Mesodermal cell (in vitro differentiated cells): ENCODE measurements at regions not wholly inside any gene's neighbourhood (a gene's known extent, or its start where the extent isn't known, plus 50 kb on each side); places are given as distances from the start of the nearest gene placed in this dataset.

Experiments
- H3K27ac ChIP-seq: 2 replicates; pipeline ENCODE4 v1.7.0; 2013; ENCODE audit warnings: mild to moderate bottlenecking, low read depth, low read length, moderate library complexity; ENCODE audit not compliant: severe bottlenecking
- H3K36me3 ChIP-seq: 2 replicates; pipeline ENCODE4 v1.7.1; 2013; ENCODE audit warnings: mild to moderate bottlenecking, low read length, moderate library complexity; ENCODE audit not compliant: control insufficient read depth, insufficient read depth
- H3K4me1 ChIP-seq: one replicate; pipeline ENCODE4 v1.7.1; 2013; ENCODE audit warnings: mild to moderate bottlenecking, low read length; ENCODE audit not compliant: insufficient read depth, control insufficient read depth, poor library complexity, severe bottlenecking
- H3K4me3 ChIP-seq: 2 replicates; pipeline ENCODE4 v1.7.0; 2013; ENCODE audit warnings: low read length, control low read depth, mild to moderate bottlenecking; ENCODE audit not compliant: insufficient read depth, poor library complexity, severe bottlenecking; ENCODE audit errors: extremely low read depth
- H3K9me3 ChIP-seq: 2 replicates; pipeline ENCODE4 v1.7.1; 2013; ENCODE audit warnings: mild to moderate bottlenecking, low read length, moderate library complexity; ENCODE audit not compliant: control insufficient read depth
- whole genome bisulfite sequencing, 2 experiments: methylation state at CpG; one replicate each; pipeline ENCODE4 v1.1.5; 2013; ENCODE audit warnings: missing lambda C conversion rate in 2 of 2; ENCODE audit not compliant: insufficient coverage in 2 of 2; 5-methylcytosine and 5-hydroxymethylcytosine counted together

- H3K4me3 ChIP-seq: no peak overlapping the region
- peaks cover 8% of the 10 kb centered on the region for H3K4me1 ChIP-seq
- H3K36me3 ChIP-seq: no peaks in the 10 kb centered on the region
- 94 to 97% methylated on average over 5 of the region's 6 CpGs for WGBS, 2 experiments
- H3K9me3 ChIP-seq: no peaks in the 10 kb centered on the region
- no peak overlapping the region for H3K27ac ChIP-seq
These were observed 168.6 kb downstream of the TMTC3 start for GRCh38 chr12:88310666-88311065.

- H3K4me1 ChIP-seq: peaks cover 8% of the 10 kb centered on the region
- no peak overlapping the region for H3K4me3 ChIP-seq
- no peak overlapping the region for H3K27ac ChIP-seq
- H3K36me3 ChIP-seq: no peaks in the 10 kb centered on the region
- H3K9me3 ChIP-seq: no peaks in the 10 kb centered on the region
- no CpG with 5 or more reads among the region's 1 CpG for WGBS, 2 experiments
These were observed 171.4 kb downstream of the TMTC3 start for GRCh38 chr12:88313554-88313953.

GRCh38 chr12:88314706-88315105 lies 172.6 kb downstream of the TMTC3 start:
- Histone ChIP-seq H3K4me3 (no peak overlapping the region), H3K36me3 (no peaks in the 10 kb centered on the region), H3K27ac (no peak overlapping the region), H3K4me1 (peaks cover 6% of the 10 kb centered on the region), H3K9me3 (no peaks in the 10 kb centered on the region)
- WGBS, 2 experiments: 93 to 97% methylated on average over 3 of the region's 4 CpGs

GRCh38 chr12:88318726-88319125 lies 176.6 kb downstream of the TMTC3 start:
- H3K36me3 ChIP-seq: no peaks in the 10 kb centered on the region
- no peaks in the 10 kb centered on the region for H3K4me1 ChIP-seq
- H3K4me3 ChIP-seq: no peak overlapping the region
- H3K9me3 ChIP-seq: no peaks in the 10 kb centered on the region
- 82 to 100% methylated on average over 1 to 2 of the region's 2 CpGs for WGBS, 2 experiments
- H3K27ac ChIP-seq: no peak overlapping the region

GRCh38 chr12:88325076-88325815 lies 183.1 kb downstream of the TMTC3 start:
- Histone ChIP-seq H3K4me1 (peaks cover 9% of the 10 kb centered on the region), H3K36me3 (no peaks in the 10 kb centered on the region), H3K4me3 (no peak overlapping the region), H3K27ac (peak overlapping the region; percentile 80), H3K9me3 (no peaks in the 10 kb centered on the region)
- no CpG with 5 or more reads among the region's 1 CpG for WGBS, 2 experiments

- no peak overlapping the region for H3K4me3 ChIP-seq
- H3K9me3 ChIP-seq: no peaks in the 10 kb centered on the region
- H3K36me3 ChIP-seq: no peaks in the 10 kb centered on the region
- peak overlapping the region; percentile 80 for H3K27ac ChIP-seq
- WGBS, 2 experiments: 92 to 100% methylated on average over 2 to 3 of the region's 4 CpGs
- H3K4me1 ChIP-seq: peaks cover 9% of the 10 kb centered on the region
These were observed 183.7 kb downstream of the TMTC3 start for GRCh38 chr12:88325816-88326189.

GRCh38 chr12:88327276-88327675 lies 185.2 kb downstream of the TMTC3 start:
- no CpG with 5 or more reads among the region's 1 CpG for WGBS, 2 experiments
- Histone ChIP-seq H3K4me1 (peaks cover 9% of the 10 kb centered on the region), H3K9me3 (no peaks in the 10 kb centered on the region), H3K4me3 (no peak overlapping the region), H3K36me3 (no peaks in the 10 kb centered on the region), H3K27ac (no peak overlapping the region)

- 83% methylated on average over 1 of the region's 3 CpGs; no CpG with 5 or more reads in 1 of the 2 experiments for WGBS, 2 experiments
- Histone ChIP-seq H3K4me1 (peaks cover 9% of the 10 kb centered on the region), H3K9me3 (no peaks in the 10 kb centered on the region), H3K27ac (no peak overlapping the region), H3K36me3 (no peaks in the 10 kb centered on the region), H3K4me3 (no peak overlapping the region)
These were observed 186.0 kb downstream of the TMTC3 start for GRCh38 chr12:88328090-88328489.

- peaks cover 7% of the 10 kb centered on the region for H3K4me1 ChIP-seq
- no peak overlapping the region for H3K27ac ChIP-seq
- no peak overlapping the region for H3K4me3 ChIP-seq
- H3K9me3 ChIP-seq: no peaks in the 10 kb centered on the region
- no peaks in the 10 kb centered on the region for H3K36me3 ChIP-seq
These were observed 187.7 kb downstream of the TMTC3 start for GRCh38 chr12:88329833-88330232.

GRCh38 chr12:88334271-88334670 lies 192.2 kb downstream of the TMTC3 start:
- Histone ChIP-seq H3K36me3 (no peaks in the 10 kb centered on the region), H3K4me1 (no peaks in the 10 kb centered on the region), H3K27ac (no peak overlapping the region), H3K4me3 (no peak overlapping the region), H3K9me3 (no peaks in the 10 kb centered on the region)
- WGBS, 2 experiments: 72 to 87% methylated on average over 2 to 3 of the region's 3 CpGs

GRCh38 chr12:88336076-88336739 lies 194.1 kb downstream of the TMTC3 start:
- Histone ChIP-seq H3K27ac (no peak overlapping the region), H3K9me3 (no peaks in the 10 kb centered on the region), H3K36me3 (no peaks in the 10 kb centered on the region), H3K4me1 (no peaks in the 10 kb centered on the region), H3K4me3 (no peak overlapping the region)
- WGBS, 2 experiments: 61 to 71% methylated on average over 3 to 4 of the region's 8 CpGs
